Central memory CD8-positive, alpha-beta T cell (primary cell): ENCODE measurements at regions not wholly inside any gene's neighbourhood (a gene's known extent, or its start where the extent isn't known, plus 50 kb on each side); places are given as distances from the start of the nearest gene placed in this dataset.

ENCODE experiments used
- ATAC-seq: fragments of 150-1000 bp; cut with Tn5 transposase; replicated peaks from 2 replicates; pipeline ENCODE4 v1.10.0; 2022; ENCODE audit warnings: mild to moderate bottlenecking, moderate FRiP score, moderate number of reproducible peaks; ENCODE audit not compliant: poor library complexity, severe bottlenecking; ENCODE audit errors: extremely low read depth
- DNase-seq, 2 donors: peaks; one replicate each; pipeline ENCODE4 v3.0.0; 2021; ENCODE audit warnings: low spot score in 2 of 2
- H3K27ac Mint-ChIP-seq: one replicate; pipeline ENCODE4 v1.8.0; 2022; ENCODE audit warnings: low read depth, mild to moderate bottlenecking, moderate library complexity, mixed read lengths
- H3K27me3 Mint-ChIP-seq: one replicate; pipeline ENCODE4 v1.8.0; 2022; ENCODE audit warnings: mixed read lengths
- H3K36me3 Mint-ChIP-seq: one replicate; pipeline ENCODE4 v1.8.0; 2022; ENCODE audit warnings: mild to moderate bottlenecking, moderate library complexity, mixed read lengths; ENCODE audit not compliant: insufficient read depth
- H3K4me1 Mint-ChIP-seq: one replicate; pipeline ENCODE4 v1.8.0; 2022; ENCODE audit warnings: mixed read lengths
- H3K4me3 Mint-ChIP-seq: one replicate; pipeline ENCODE4 v1.8.0; 2022; ENCODE audit warnings: mild to moderate bottlenecking, moderate library complexity, mixed read lengths
- H3K9me3 Mint-ChIP-seq: one replicate; pipeline ENCODE4 v1.8.0; 2022; ENCODE audit warnings: mixed read lengths

DNA sequence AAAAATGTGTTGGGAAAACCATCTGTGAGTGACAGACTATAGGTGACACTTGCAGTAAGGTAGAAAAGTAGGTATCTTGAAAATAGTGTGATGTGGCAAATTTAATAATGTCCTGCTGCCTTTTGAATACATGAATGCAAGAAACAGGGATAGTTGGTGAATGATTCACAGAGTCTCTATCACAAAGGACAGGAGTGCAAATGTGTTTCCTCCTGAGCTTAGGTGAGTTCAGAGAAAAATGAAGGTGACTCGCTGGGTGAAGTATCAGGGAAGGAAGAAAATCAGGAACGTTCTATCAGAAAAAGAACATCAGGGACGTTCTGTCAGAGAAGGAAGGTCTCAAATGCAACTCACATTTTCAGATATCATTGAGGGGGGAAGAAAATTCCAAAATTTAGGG is 557.8 kb upstream of the SLC35B3 start:
- no peaks in the 10 kb centered on the region for H3K4me1 Mint-ChIP-seq
- ATAC-seq: no peak
- H3K9me3 Mint-ChIP-seq: no peaks in the 10 kb centered on the region
- no peaks in the 10 kb centered on the region for H3K27me3 Mint-ChIP-seq
- H3K27ac Mint-ChIP-seq: no peak overlapping the region
- no peaks in the 10 kb centered on the region for H3K36me3 Mint-ChIP-seq
- H3K4me3 Mint-ChIP-seq: no peak overlapping the region
- no peak for DNase-seq

DNA sequence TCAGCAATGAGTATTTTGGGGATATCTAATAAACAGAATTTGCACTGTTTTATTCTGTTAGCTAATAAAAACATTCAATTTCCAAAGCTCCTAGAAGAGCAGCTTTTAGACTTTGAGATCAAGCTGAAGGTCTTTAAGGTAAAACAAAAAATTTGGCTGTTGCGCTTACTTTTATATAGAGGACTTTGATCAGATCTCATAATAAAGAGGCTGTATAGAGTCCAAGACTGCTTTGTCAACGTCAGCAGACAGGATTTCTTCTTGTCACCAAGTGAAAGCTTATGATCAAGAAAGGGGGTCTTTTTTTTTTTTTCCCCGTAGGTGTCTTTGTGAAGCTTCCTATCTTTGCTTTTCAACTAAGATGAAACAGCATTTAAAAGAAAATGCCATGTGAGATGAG is 556.5 kb upstream of the SLC35B3 start:
- H3K4me3 Mint-ChIP-seq: no peak overlapping the region
- no peak overlapping the region for H3K27ac Mint-ChIP-seq
- no peaks in the 10 kb centered on the region for H3K27me3 Mint-ChIP-seq
- DNase-seq: no peak
- no peaks in the 10 kb centered on the region for H3K9me3 Mint-ChIP-seq
- no peaks in the 10 kb centered on the region for H3K36me3 Mint-ChIP-seq
- ATAC-seq: no peak
- no peaks in the 10 kb centered on the region for H3K4me1 Mint-ChIP-seq

DNA sequence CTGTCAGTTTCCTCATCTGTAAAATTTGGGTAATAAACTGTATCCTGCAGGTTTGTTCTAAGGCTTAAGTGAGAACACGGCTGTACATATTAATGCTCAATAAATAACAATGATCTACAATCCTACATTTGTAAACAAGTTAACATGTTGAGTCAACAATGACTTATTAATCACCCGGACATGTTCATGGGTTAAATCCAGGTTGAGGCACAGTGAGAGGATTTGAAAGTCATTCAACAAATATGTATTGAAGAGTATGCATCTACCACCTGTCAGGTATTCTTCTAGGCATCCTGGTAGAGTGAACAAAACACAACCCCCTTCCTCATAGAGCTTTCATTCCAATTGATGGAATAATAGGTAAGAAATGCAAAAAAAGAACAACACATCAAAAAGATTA is 554.7 kb upstream of the SLC35B3 start:
- no peak overlapping the region for H3K27ac Mint-ChIP-seq
- no peaks in the 10 kb centered on the region for H3K36me3 Mint-ChIP-seq
- DNase-seq: no peak
- no peaks in the 10 kb centered on the region for H3K27me3 Mint-ChIP-seq
- H3K4me3 Mint-ChIP-seq: no peak overlapping the region
- ATAC-seq: no peak
- H3K9me3 Mint-ChIP-seq: no peaks in the 10 kb centered on the region
- no peaks in the 10 kb centered on the region for H3K4me1 Mint-ChIP-seq

DNA sequence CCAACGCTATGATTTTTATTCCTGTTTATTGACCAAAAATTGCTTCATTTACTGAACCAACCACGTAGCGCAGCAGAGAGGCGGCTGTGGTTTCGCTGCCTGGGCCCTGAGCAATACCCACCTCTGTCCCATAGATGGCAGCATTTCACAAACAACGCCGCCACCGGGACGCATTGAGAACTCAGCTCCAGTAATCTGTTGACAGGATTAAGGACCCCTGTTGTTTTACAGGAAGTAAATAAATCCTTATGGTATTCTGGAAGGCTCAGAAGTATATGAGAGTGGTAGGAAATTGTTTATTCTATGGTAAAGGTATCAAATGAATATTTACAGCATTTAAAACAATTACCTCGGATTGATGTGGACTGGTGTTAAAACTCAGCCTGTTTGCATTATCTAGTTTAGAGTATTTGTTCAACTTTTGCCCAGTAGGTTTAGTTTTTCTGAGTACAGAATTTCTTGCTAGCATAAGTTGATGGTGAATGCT is 547.9 kb upstream of the SLC35B3 start:
- no peaks in the 10 kb centered on the region for H3K4me1 Mint-ChIP-seq
- peak in 1 of 2 donors; percentile 11 for DNase-seq

DNA sequence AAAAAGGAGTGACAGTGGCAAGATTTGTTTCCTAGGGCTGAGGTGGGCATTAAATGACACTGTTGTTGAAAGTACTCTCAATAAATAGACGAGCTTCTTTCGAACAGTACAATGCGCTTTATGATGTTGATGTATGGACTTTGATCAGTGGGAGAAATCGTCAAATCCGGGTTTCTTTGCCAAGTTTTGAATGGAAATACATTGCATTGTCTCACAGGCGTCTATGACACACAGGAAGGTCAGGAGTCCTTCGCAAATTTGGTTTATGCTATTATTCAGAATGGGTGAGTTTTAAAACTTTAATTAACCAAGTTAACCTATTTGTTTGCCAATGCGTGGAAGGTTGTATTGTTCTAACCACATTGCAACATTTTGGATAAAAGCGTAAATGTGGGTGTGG is 547.3 kb upstream of the SLC35B3 start:
- no peak overlapping the region for H3K4me3 Mint-ChIP-seq
- H3K36me3 Mint-ChIP-seq: no peaks in the 10 kb centered on the region
- DNase-seq: no peak
- no peak for ATAC-seq
- H3K27me3 Mint-ChIP-seq: no peaks in the 10 kb centered on the region
- no peaks in the 10 kb centered on the region for H3K4me1 Mint-ChIP-seq
- no peaks in the 10 kb centered on the region for H3K9me3 Mint-ChIP-seq
- no peak overlapping the region for H3K27ac Mint-ChIP-seq

More for the DNA sequence above, 547.9 kb upstream of the SLC35B3 start:
- no peak overlapping the region for H3K27ac Mint-ChIP-seq
- no peaks in the 10 kb centered on the region for H3K9me3 Mint-ChIP-seq
- H3K4me3 Mint-ChIP-seq: no peak overlapping the region
- no peaks in the 10 kb centered on the region for H3K27me3 Mint-ChIP-seq
- no peaks in the 10 kb centered on the region for H3K36me3 Mint-ChIP-seq
- ATAC-seq: peak; percentile 43

DNA sequence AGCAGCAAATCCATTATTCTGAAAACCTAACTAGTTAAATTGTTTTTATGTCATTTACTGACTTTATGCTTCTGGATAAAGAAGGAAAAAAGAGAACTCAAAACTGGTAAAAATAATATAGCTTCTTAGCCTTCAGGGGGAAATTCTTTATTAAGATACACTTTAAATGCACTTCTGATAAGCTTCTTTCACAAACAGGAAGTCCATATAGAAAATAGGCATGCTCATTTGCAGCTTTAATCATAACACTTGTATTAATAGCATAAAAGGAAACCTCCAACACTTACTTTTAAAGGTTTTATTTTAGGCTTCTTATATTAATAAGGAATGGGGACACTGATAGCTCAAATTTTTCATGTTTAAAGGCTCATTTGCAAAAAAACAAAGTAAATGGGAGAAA is 538.0 kb upstream of the SLC35B3 start:
- DNase-seq (no peak), ATAC-seq (no peak)
- Mint-ChIP-seq H3K27ac (no peak overlapping the region), H3K36me3 (no peaks in the 10 kb centered on the region), H3K4me1 (no peaks in the 10 kb centered on the region), H3K4me3 (no peak overlapping the region), H3K9me3 (peaks cover 15% of the 10 kb centered on the region), H3K27me3 (no peaks in the 10 kb centered on the region)

DNA sequence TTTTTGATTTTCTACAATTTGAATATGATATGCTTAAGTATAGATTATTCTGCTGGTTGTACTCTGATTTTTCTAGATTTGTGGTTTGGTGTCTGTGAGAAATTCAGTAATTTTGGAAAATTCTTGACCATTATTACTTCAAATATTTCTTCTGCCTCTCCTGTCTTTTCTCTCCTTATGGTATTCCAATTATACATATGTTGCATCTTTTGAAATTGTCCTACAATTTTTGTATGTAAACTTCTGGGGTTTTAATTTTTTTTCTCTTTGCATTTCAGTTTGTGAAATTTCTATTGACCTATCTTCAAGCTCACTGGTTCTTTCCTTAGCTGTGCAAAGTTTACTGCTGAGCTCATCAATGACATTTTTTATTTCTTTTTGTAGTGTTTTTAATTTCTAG is 534.4 kb upstream of the SLC35B3 start:
- Mint-ChIP-seq H3K4me3 (no peak overlapping the region), H3K4me1 (no peaks in the 10 kb centered on the region), H3K9me3 (peaks cover 31% of the 10 kb centered on the region), H3K27ac (no peak overlapping the region), H3K27me3 (no peaks in the 10 kb centered on the region), H3K36me3 (no peaks in the 10 kb centered on the region)
- DNase-seq: no peak
- no peak for ATAC-seq

DNA sequence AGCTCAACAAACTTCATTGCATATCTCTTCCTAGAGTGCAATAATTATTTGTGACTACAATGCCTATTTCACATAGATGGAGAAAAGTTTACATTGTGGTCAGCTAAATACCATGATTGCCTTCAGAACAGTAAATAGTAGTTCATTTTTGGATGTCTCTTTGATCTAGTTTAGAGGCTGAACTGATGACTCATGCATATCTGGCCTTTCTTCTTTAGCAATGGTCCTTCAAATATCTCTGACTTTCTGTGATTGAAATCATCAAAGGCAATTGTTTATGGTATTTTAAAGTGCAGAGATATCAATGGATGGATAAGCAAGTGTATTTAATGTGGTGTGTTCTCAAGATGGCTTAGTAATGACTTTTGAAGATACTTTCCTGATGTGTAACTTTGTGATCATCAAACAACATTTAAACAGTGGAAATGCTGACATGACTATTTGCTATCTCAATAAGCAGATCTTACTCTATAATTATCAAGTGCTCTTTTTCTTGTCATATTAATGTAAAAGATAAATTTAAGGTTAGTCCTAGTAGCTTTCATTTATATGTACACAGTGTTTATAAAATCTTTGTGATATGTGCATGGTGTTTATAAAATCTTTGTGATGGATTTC is 523.7 kb upstream of the SLC35B3 start:
- ATAC-seq: no peak
- Mint-ChIP-seq H3K27me3 (no peaks in the 10 kb centered on the region), H3K36me3 (no peaks in the 10 kb centered on the region), H3K4me3 (no peak overlapping the region), H3K27ac (no peak overlapping the region), H3K4me1 (no peaks in the 10 kb centered on the region), H3K9me3 (no peaks in the 10 kb centered on the region)
- no peak for DNase-seq

DNA sequence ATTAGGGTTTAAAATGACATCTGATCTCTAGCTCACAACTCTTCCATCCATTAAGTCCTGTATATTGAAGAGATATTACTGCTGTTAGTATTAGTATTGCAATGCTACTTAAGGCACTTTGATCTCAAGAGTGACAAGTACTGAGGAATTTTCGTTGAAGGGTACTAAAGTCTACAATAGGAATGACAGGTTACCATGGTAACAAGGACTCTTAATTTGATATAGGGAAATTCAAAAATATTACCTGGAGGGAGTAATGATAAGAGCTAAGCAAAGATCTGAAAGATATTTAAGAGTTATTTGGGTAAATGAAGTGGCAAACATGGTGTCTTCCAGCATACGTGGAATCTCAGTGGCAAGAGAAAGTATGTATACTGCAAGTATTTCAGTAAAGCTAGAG is 518.0 kb upstream of the SLC35B3 start:
- Mint-ChIP-seq H3K27me3 (no peaks in the 10 kb centered on the region), H3K9me3 (peaks cover 5% of the 10 kb centered on the region), H3K4me1 (no peaks in the 10 kb centered on the region), H3K27ac (no peak overlapping the region), H3K4me3 (no peak overlapping the region), H3K36me3 (no peaks in the 10 kb centered on the region)
- DNase-seq (no peak), ATAC-seq (no peak)

DNA sequence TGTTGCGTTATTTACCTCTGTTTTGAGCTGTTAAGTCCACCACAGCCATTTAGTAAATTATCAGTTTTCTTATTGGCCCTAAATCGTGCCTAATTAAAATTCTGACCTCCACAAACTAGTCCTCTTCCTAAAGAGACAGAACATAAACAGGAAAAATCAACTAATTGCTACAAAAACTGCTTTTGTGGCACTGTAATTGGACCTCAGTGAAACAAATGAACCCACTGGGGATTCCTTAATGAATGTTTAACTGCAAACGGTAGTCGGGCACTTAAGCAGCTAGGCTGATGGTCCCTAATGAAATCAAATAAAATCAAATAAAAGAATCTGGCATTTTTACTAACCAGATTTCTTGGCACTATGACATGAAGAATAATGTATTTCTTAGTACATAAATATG is 513.4 kb upstream of the SLC35B3 start:
- DNase-seq: no peak

DNA sequence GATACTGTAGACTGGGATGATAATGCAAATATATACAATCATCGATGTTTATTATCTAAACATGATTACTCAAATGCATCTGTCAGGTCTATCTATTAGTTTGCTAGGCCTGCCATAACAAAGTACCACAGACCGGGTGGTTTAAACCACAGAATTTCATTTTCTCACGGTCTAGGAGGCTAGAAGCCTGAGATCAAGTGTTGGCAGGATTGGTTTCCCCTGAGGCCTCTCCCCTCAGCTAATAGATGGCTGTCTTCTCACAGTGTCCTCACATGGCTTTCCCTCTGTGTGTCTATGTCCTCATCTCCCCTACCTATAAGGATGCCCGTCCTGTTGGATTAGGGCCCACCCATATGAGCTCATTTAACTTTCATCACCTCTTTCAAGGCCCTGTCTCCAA is 512.6 kb upstream of the SLC35B3 start:
- Mint-ChIP-seq H3K4me1 (no peaks in the 10 kb centered on the region), H3K27me3 (no peaks in the 10 kb centered on the region), H3K9me3 (no peaks in the 10 kb centered on the region), H3K27ac (no peak overlapping the region), H3K4me3 (no peak overlapping the region), H3K36me3 (no peaks in the 10 kb centered on the region)
- no peak for DNase-seq
- no peak for ATAC-seq

More for the DNA sequence above, 513.4 kb upstream of the SLC35B3 start:
- Mint-ChIP-seq H3K4me1 (no peaks in the 10 kb centered on the region), H3K36me3 (no peaks in the 10 kb centered on the region), H3K27me3 (no peaks in the 10 kb centered on the region), H3K4me3 (no peak overlapping the region), H3K9me3 (peaks cover 5% of the 10 kb centered on the region), H3K27ac (no peak overlapping the region)
- ATAC-seq: no peak

DNA sequence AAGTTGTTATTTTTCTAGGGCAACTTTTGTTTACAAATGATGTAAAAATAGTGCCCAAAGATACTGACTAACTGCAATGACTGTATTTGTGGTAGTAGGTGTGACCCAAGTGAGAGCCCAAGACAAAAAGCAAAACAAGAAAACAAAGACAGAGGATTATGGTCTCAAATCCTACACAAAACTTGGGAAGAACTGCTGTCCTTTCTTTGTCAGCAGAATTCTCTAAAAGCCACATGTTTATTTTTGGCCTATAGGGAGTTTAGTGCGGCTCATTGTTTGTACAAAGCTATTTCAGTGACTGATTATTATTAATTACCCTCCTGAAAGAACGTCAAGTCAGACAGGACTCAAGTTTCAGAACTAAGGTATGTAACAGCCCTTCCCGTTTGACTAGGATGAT is 509.2 kb upstream of the SLC35B3 start:
- Mint-ChIP-seq H3K4me3 (no peak overlapping the region), H3K4me1 (no peaks in the 10 kb centered on the region), H3K36me3 (no peaks in the 10 kb centered on the region), H3K9me3 (no peaks in the 10 kb centered on the region), H3K27ac (no peak overlapping the region), H3K27me3 (no peaks in the 10 kb centered on the region)
- ATAC-seq (no peak), DNase-seq (no peak)

DNA sequence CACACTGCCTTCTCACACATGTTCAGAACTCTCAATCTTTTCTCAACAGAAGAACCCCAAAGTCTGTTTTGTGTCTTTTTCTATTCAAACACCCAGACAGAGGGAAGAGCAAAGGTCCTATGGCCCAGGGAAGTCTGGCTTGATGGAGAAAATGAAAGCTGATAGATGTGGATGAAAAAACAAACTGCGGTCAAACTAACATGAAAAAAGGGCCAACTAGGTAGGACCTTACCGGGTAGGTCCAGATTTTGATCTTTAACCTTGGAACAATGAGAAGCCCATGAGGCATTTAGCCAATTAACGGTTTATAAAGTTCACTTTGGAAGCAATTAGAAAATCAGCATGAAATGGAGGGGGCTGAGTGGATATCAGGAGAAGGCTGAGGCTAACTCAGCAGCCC is 507.7 kb upstream of the SLC35B3 start:
- Mint-ChIP-seq H3K27me3 (no peaks in the 10 kb centered on the region), H3K27ac (no peak overlapping the region), H3K4me3 (no peak overlapping the region), H3K9me3 (no peaks in the 10 kb centered on the region), H3K4me1 (no peaks in the 10 kb centered on the region), H3K36me3 (no peaks in the 10 kb centered on the region)
- ATAC-seq: no peak
- DNase-seq: no peak

DNA sequence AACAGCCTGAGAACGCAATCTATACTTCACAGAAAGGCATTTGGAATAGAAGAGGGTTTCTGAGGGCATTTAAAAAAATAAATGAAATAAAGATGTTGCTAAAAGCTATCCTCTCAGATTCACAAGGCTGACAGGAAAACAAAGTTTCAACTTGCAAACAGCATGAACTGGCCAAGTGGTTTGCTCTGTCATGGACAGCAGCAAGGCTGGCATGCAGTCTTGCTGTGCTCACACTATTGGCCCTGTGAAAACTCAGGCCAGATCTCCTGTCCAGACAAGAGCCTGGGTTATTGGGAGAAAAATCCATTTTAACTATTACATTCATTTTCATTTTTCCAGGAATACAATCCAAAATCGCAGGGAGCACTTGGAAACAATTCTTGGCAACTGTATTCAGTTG is 506.2 kb upstream of the SLC35B3 start:
- ATAC-seq: no peak
- H3K27ac Mint-ChIP-seq: no peak overlapping the region
- H3K4me3 Mint-ChIP-seq: no peak overlapping the region
- no peak for DNase-seq
- H3K27me3 Mint-ChIP-seq: no peaks in the 10 kb centered on the region
- no peaks in the 10 kb centered on the region for H3K36me3 Mint-ChIP-seq
- H3K9me3 Mint-ChIP-seq: no peaks in the 10 kb centered on the region
- H3K4me1 Mint-ChIP-seq: no peaks in the 10 kb centered on the region
